ENCODE measurements at regions not wholly inside any gene's neighbourhood (a gene's known extent, or its start where the extent isn't known, plus 50 kb on each side); places are given as distances from the start of the nearest gene placed in this dataset.

DNA sequence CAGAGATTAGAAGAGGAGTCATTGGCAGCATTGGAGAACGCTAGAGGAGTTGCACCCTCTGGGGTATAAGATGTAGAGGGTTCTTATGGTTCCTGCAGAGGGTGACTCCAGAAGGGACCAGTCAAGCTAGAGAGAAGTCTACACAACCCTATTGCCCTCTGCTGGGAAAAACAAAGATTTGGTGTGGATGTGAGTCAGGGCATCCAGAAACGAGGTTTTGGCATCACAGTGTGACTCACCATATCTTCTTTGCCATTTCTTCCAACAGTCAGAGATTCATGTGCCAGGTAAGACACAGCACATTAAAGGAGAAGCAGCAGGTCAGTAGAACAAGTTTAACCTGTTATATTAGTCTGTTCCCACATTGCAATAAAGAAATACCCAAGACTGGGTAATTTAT is 598.8 kb downstream of the MAFB start:
- peaks cover 15% of the 10 kb centered on the region for H3K9me3 Mint-ChIP-seq
- ChIA-PET CTCF (no interaction called here), POLR2A (no interaction called here)
- Histone ChIP-seq H3K36me3 (ENCODE audit: insufficient read depth, low read length) (no peaks in the 10 kb centered on the region), H3K4me3 (ENCODE audit: low read length) (no peak overlapping the region), H3K27ac (ENCODE audit: low read depth in 1 of 2, low read length in 2 of 2) (no peak overlapping the region), H3K4me1 (ENCODE audit: insufficient read depth, low read length) (no peaks in the 10 kb centered on the region), H3K9me3 (ENCODE audit: control insufficient read depth in 1 of 2, insufficient read depth in 1 of 2, low read length in 2 of 2) (no peaks in the 10 kb centered on the region), H3K27me3 (ENCODE audit: control insufficient read depth in 1 of 2, insufficient read depth in 2 of 2, low read length in 2 of 2) (no peaks in the 10 kb centered on the region)
- intact Hi-C loops (cut with DNase I, micrococcal nuclease), result no loop called here
- no peaks in the 10 kb centered on the region for H3K4me1 Mint-ChIP-seq (ENCODE audit: low read depth)
- no peaks in the 10 kb centered on the region for H3K27me3 Mint-ChIP-seq
- no peak overlapping the region for H3K4me3 Mint-ChIP-seq
- no peaks in the 10 kb centered on the region for H3K36me3 Mint-ChIP-seq (ENCODE audit: low read depth)
- H3K27ac Mint-ChIP-seq, result no peak overlapping the region
- ATAC-seq (ENCODE audit: poor library complexity) (no peak), DNase-seq (no peak)
- TF ChIP-seq, protein P1, sequence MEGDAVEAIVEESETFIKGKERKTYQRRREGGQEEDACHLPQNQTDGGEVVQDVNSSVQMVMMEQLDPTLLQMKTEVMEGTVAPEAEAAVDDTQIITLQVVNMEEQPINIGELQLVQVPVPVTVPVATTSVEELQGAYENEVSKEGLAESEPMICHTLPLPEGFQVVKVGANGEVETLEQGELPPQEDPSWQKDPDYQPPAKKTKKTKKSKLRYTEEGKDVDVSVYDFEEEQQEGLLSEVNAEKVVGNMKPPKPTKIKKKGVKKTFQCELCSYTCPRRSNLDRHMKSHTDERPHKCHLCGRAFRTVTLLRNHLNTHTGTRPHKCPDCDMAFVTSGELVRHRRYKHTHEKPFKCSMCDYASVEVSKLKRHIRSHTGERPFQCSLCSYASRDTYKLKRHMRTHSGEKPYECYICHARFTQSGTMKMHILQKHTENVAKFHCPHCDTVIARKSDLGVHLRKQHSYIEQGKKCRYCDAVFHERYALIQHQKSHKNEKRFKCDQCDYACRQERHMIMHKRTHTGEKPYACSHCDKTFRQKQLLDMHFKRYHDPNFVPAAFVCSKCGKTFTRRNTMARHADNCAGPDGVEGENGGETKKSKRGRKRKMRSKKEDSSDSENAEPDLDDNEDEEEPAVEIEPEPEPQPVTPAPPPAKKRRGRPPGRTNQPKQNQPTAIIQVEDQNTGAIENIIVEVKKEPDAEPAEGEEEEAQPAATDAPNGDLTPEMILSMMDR (IDR thresholded peaks at IDR 0.05), result no peak

GRCh38 chr20:40087496-40087895 is 601.5 kb downstream of the MAFB start:
- Mint-ChIP-seq H3K36me3 (ENCODE audit: low read depth) (no peaks in the 10 kb centered on the region), H3K9me3 (peaks cover 13% of the 10 kb centered on the region), H3K27ac (no peak overlapping the region), H3K4me1 (ENCODE audit: low read depth) (no peaks in the 10 kb centered on the region), H3K4me3 (no peak overlapping the region), H3K27me3 (no peaks in the 10 kb centered on the region)
- H3K36me3 ChIP-seq (ENCODE audit: insufficient read depth, low read length), result no peaks in the 10 kb centered on the region
- no peak overlapping the region for H3K27ac ChIP-seq (ENCODE audit: low read depth in 1 of 2, low read length in 2 of 2)
- TF ChIP-seq, protein P1 (IDR thresholded peaks at IDR 0.05), result no peak
- POLR2A ChIA-PET, result no interaction called here
- CTCF ChIA-PET, result no interaction called here
- no peaks in the 10 kb centered on the region for H3K4me1 ChIP-seq (ENCODE audit: insufficient read depth, low read length)
- no peak overlapping the region for H3K4me3 ChIP-seq (ENCODE audit: low read length)
- DNase-seq (no peak), ATAC-seq (ENCODE audit: poor library complexity) (no peak)
- intact Hi-C loops (cut with DNase I, micrococcal nuclease), result no loop called here
- no peaks in the 10 kb centered on the region for H3K9me3 ChIP-seq (ENCODE audit: control insufficient read depth in 1 of 2, insufficient read depth in 1 of 2, low read length in 2 of 2)
- H3K27me3 ChIP-seq (ENCODE audit: control insufficient read depth in 1 of 2, insufficient read depth in 2 of 2, low read length in 2 of 2), result no peaks in the 10 kb centered on the region

- H3K36me3 Mint-ChIP-seq (ENCODE audit: low read depth), result no peaks in the 10 kb centered on the region
- ChIA-PET CTCF (no interaction called here), POLR2A (no interaction called here)
- DNase-seq, result no peak
- H3K9me3 ChIP-seq (ENCODE audit: control insufficient read depth in 1 of 2, insufficient read depth in 1 of 2, low read length in 2 of 2), result no peaks in the 10 kb centered on the region
- TF ChIP-seq, protein P1 (IDR thresholded peaks at IDR 0.05), result no peak
- peaks cover 8% of the 10 kb centered on the region for H3K9me3 Mint-ChIP-seq
- H3K27me3 Mint-ChIP-seq, result no peaks in the 10 kb centered on the region
- no peaks in the 10 kb centered on the region for H3K4me1 Mint-ChIP-seq (ENCODE audit: low read depth)
- intact Hi-C loops (cut with DNase I, micrococcal nuclease), result no loop called here
- no peaks in the 10 kb centered on the region for H3K4me1 ChIP-seq (ENCODE audit: insufficient read depth, low read length)
- no peaks in the 10 kb centered on the region for H3K36me3 ChIP-seq (ENCODE audit: insufficient read depth, low read length)
- H3K4me3 Mint-ChIP-seq, result no peak overlapping the region
- ATAC-seq (ENCODE audit: poor library complexity), result no peak
- H3K27ac Mint-ChIP-seq, result no peak overlapping the region
- H3K4me3 ChIP-seq (ENCODE audit: low read length), result no peak overlapping the region
- H3K27ac ChIP-seq (ENCODE audit: low read depth in 1 of 2, low read length in 2 of 2), result no peak overlapping the region
- no peaks in the 10 kb centered on the region for H3K27me3 ChIP-seq (ENCODE audit: control insufficient read depth in 1 of 2, insufficient read depth in 2 of 2, low read length in 2 of 2)
These were observed 603.5 kb downstream of the MAFB start for GRCh38 chr20:40085513-40085912.
